ENCODE measurements at regions not wholly inside any gene's neighbourhood (a gene's known extent, or its start where the extent isn't known, plus 50 kb on each side); places are given as distances from the start of the nearest gene placed in this dataset.

- Histone ChIP-seq H3K9me3 (peaks cover 0 to 5% (median 0%) of the 10 kb centered on the region in 12 donors), H3K36me3 (no peaks in the 10 kb centered on the region), H3K27ac (no peak overlapping the region), H3K4me3 (no peak overlapping the region), H3K27me3 (peaks cover 0 to 3% (median 0%) of the 10 kb centered on the region in 9 donors), H3K4me1 (no peaks in the 10 kb centered on the region)
- TF ChIP-seq POLR2A (IDR thresholded peaks at IDR 0.05) (no peak), CTCF (IDR thresholded peaks at IDR 0.05) (no peak)
- WGBS, 4 donors, result 87 to 97% (median 92%) methylated on average over 7 of the region's 7 CpGs
- intact Hi-C loops (cut with DNase I), result no loop called here
- ATAC-seq, result no peak
- no peak for DNase-seq
Measured at GRCh38 chr18:78838183-78838582, 141.4 kb upstream of the SALL3 start.

DNA sequence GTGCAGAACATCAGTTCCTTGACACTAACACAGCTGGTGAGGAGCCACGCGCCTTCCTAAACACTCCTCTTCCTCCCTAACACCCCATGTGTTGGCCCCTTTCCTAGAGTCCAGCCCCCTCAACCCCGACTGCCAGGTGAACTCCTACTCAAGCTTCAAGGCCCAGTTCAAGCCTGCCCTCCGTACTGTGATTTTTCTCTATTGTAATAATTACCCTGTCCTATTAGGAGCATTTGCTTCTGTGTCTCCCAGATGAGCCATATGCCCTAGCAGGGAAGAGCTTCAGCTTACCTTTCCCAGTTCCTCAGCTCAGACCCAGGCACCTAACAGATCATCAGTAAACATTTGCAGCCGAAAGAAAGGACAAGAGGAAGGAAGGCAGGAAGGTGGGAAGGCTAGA, 130.6 kb upstream of the SALL3 start:
- no peak overlapping the region for H3K4me3 ChIP-seq
- no peak overlapping the region for H3K27ac ChIP-seq
- no peaks in the 10 kb centered on the region for H3K36me3 ChIP-seq
- H3K4me1 ChIP-seq, result no peaks in the 10 kb centered on the region
- peaks cover 0 to 28% (median 6%) of the 10 kb centered on the region in 12 donors for H3K9me3 ChIP-seq
- no peak for TF ChIP-seq CTCF (IDR thresholded peaks at IDR 0.05)
- TF ChIP-seq POLR2A (IDR thresholded peaks at IDR 0.05), result no peak
- no peaks in the 10 kb centered on the region for H3K27me3 ChIP-seq
- DNase-seq, result no peak
- no peak for ATAC-seq
- intact Hi-C loops (cut with DNase I), result no loop called here
- 80 to 88% (median 85%) methylated on average over 5 of the region's 5 CpGs for WGBS, 4 donors

DNA sequence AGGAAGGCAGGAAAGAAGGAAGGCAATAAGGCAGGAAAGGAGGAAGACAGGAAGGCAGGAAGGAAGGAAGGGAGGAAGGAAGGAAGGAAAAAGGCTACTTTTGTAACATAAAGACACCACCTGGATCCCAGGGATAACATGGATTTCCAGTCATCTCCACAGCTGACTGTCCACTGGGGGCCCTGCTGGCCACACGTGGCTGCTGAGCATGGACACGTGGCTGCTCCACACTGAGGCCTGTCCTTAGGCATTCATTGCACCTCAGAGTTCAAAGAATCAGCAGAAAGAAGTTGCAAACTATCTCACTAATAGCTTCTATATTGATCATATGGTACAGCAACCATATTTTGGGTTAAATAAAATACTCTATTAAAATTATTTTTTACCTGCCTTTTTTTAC, 130.2 kb upstream of the SALL3 start:
- no peaks in the 10 kb centered on the region for H3K4me1 ChIP-seq
- intact Hi-C loops (cut with DNase I), result no loop called here
- no peak for TF ChIP-seq CTCF (IDR thresholded peaks at IDR 0.05)
- no peak for TF ChIP-seq POLR2A (IDR thresholded peaks at IDR 0.05)
- no peaks in the 10 kb centered on the region for H3K27me3 ChIP-seq
- 68 to 75% (median 72%) methylated on average over 2 of the region's 2 CpGs for WGBS, 4 donors
- no peak for ATAC-seq
- peaks cover 0 to 24% (median 5%) of the 10 kb centered on the region in 12 donors for H3K9me3 ChIP-seq
- DNase-seq, result no peak
- no peak overlapping the region for H3K4me3 ChIP-seq
- H3K27ac ChIP-seq, result no peak overlapping the region
- H3K36me3 ChIP-seq, result no peaks in the 10 kb centered on the region

- 66 to 76% (median 71%) methylated on average over 3 of the region's 3 CpGs for WGBS, 4 donors
- TF ChIP-seq POLR2A (IDR thresholded peaks at IDR 0.05) (no peak), CTCF (IDR thresholded peaks at IDR 0.05) (no peak)
- DNase-seq, result no peak
- Histone ChIP-seq H3K9me3 (peaks cover 0 to 13% (median 0%) of the 10 kb centered on the region in 12 donors), H3K27me3 (no peaks in the 10 kb centered on the region), H3K27ac (no peak overlapping the region), H3K4me3 (no peak overlapping the region), H3K36me3 (no peaks in the 10 kb centered on the region), H3K4me1 (no peaks in the 10 kb centered on the region)
- ATAC-seq, result no peak
- intact Hi-C loops (cut with DNase I), result no loop called here
Measured at GRCh38 chr18:78853341-78853740, 126.3 kb upstream of the SALL3 start.

All from heart left ventricle (tissue), 16 donors.